GM12878 (cell line): ENCODE measurements at regions not wholly inside any gene's neighbourhood (a gene's known extent, or its start where the extent isn't known, plus 50 kb on each side); places are given as distances from the start of the nearest gene placed in this dataset.

Source experiments
- ATAC-seq: fragments of 200-7000 bp; cut with Tn5 transposase; 3 replicates; pipeline ENCODE4 v1.9.1; 2020; ENCODE audit warnings: mild to moderate bottlenecking, moderate library complexity
- BruUV-seq: library from RNA; stranded (reverse); fragments of 400-500 nt; replicated peaks from 2 replicates; lab custom pipeline; 2021; lab: Mats Ljungman, UMichigan
- CTCF ChIA-PET: fragments of 300-600 bp; sonication (Branson Sonifier 250); formaldehyde crosslinking; extraction: SDS; loops from one replicate; lab custom pipeline; 2021; ENCODE audit warnings: inconsistent platforms; lab: Yijun Ruan, JAX
- POLR2A ChIA-PET: fragments of 350-600 bp; formaldehyde crosslinking; extraction: SDS; loops from one replicate; lab custom pipeline; 2021; ENCODE audit warnings: inconsistent platforms; lab: Charles Lee
- RAD21 ChIA-PET: fragments of 300-600 bp; sonication (Branson Sonifier 250); formaldehyde crosslinking; loops from one replicate; lab custom pipeline; 2023; ENCODE audit warnings: antibody characterized with exemption; ENCODE audit not compliant: unreplicated experiment; lab: Charles Lee
- SMC1A ChIA-PET: fragments of 300-600 bp; sonication (Branson Sonifier 250); formaldehyde crosslinking; loops from one replicate; lab custom pipeline; 2023; ENCODE audit not compliant: unreplicated experiment, uncharacterized antibody; lab: Charles Lee
- DNase-seq: peaks from one replicate; pipeline ENCODE4 v3.0.0-alpha.2; 2011; ENCODE audit warnings: low read depth, low spot score
- FAIRE-seq: peaks from 3 replicates; lab custom pipeline; 2011; peaks lifted over from hg19 to GRCh38; lab: Jason Lieb, UNC
- H2AFZ ChIP-seq: 2 replicates; pipeline ENCODE4 v1.6.0; 2011; ENCODE audit warnings: low read depth, low read length, control low read depth; ENCODE audit not compliant: control insufficient read depth
- H3K27ac ChIP-seq: 2 replicates; pipeline ENCODE4 v1.5.1; 2011; ENCODE audit warnings: control low read depth; ENCODE audit not compliant: control insufficient read depth, insufficient read depth
- H3K27me3 ChIP-seq, 2 experiments: replicated peaks in 1 of 2; 2 replicates each; pipeline versions ENCODE4 v1.6.0 to v1.6.1; 2011; ENCODE audit warnings: low read length in 1 of 2; ENCODE audit not compliant: control insufficient read depth in 2 of 2, insufficient read depth in 2 of 2
- H3K36me3 ChIP-seq, 2 experiments: 2 replicates each; pipeline ENCODE4 v1.5.1; 2011; ENCODE audit warnings: low read length in 1 of 2; ENCODE audit not compliant: control insufficient read depth in 2 of 2, insufficient read depth in 2 of 2
- H3K4me1 ChIP-seq: 2 replicates; pipeline ENCODE4 v1.6.1; 2011; ENCODE audit warnings: mild to moderate bottlenecking, low read length, moderate library complexity, mixed read lengths; ENCODE audit not compliant: control insufficient read depth, insufficient read depth
- H3K4me2 ChIP-seq: 2 replicates; pipeline ENCODE4 v1.6.0; 2011; ENCODE audit warnings: control low read depth; ENCODE audit not compliant: control insufficient read depth, insufficient read depth
- H3K4me3 ChIP-seq: fragments of 200-600 bp; sonication (generic); 2 replicates; pipeline ENCODE4 v1.5.1; 2016
- H3K79me2 ChIP-seq: 2 replicates; pipeline ENCODE4 v1.6.0; 2011; ENCODE audit warnings: low read length; ENCODE audit not compliant: control insufficient read depth, insufficient read depth
- H3K9ac ChIP-seq: 2 replicates; pipeline ENCODE4 v1.8.0; 2011; ENCODE audit warnings: low read length, control low read depth, mixed read lengths; ENCODE audit not compliant: control insufficient read depth, insufficient read depth
- H3K9me3 ChIP-seq: replicated peaks from 3 replicates; pipeline ENCODE4 v1.5.1; 2011; ENCODE audit warnings: mild to moderate bottlenecking, low read length; ENCODE audit not compliant: control insufficient read depth, insufficient read depth
- H4K20me1 ChIP-seq: 2 replicates; pipeline ENCODE4 v1.6.0; 2011; ENCODE audit not compliant: control insufficient read depth, insufficient read depth
- REST ChIP-seq: IDR thresholded peaks from 2 replicates; pipeline ENCODE4 v1.6.1; 2012; ENCODE audit warnings: mild to moderate bottlenecking, low read depth, low read length
- SREBF1 ChIP-seq: IDR thresholded peaks from 2 replicates; pipeline ENCODE4 v1.6.1; 2012; ENCODE audit warnings: mild to moderate bottlenecking, low read length
- SRF ChIP-seq, 2 experiments: IDR thresholded peaks; 2 replicates each; pipeline ENCODE4 v1.6.1; 2011; ENCODE audit warnings: low read depth in 2 of 2, low read length in 2 of 2, mild to moderate bottlenecking in 1 of 2, moderate library complexity in 1 of 2
- WGBS: methylation state at CpG from one replicate; pipeline ENCODE4 v1.1.6; 2016; ENCODE audit warnings: low lambda C conversion rate; ENCODE audit not compliant: insufficient replicate concordance, insufficient coverage; ENCODE audit errors: missing lambda C conversion rate; 5-methylcytosine and 5-hydroxymethylcytosine counted together
- in situ Hi-C: fragments of 300-500 bp; cut with MboI; formaldehyde crosslinking; loops from 9 replicates; pipeline ENCODE4 v1.14.3; 2018; ENCODE audit warnings: mixed read lengths
- intact Hi-C: fragments of 100-400 bp; cut with micrococcal nuclease; formaldehyde crosslinking; loops from one replicate; pipeline ENCODE4 v1.14.2; 2022; ENCODE audit not compliant: unreplicated experiment

- no peak for TF ChIP-seq SREBF1
- ChIA-PET CTCF (no interaction called here), SMC1A (no interaction called here), RAD21 (no interaction called here), POLR2A (no interaction called here)
- ATAC-seq (no peak), FAIRE-seq (no peak), DNase-seq (no peak)
- intact Hi-C loops: no loop called here
- WGBS: 0% methylated on average over 1 of the region's 1 CpG
- in situ Hi-C loops: no loop called here
- no TSS peak for BruUV-seq
- no peaks in the 10 kb centered on the region for H3K36me3 ChIP-seq
- no peaks in the 10 kb centered on the region; the same call in 2 of the 3 replicates for H3K9me3 ChIP-seq
- H3K4me3 ChIP-seq: no peak overlapping the region
- no peak overlapping the region for H3K9ac ChIP-seq
- H4K20me1 ChIP-seq: no peaks in the 10 kb centered on the region
- H3K4me2 ChIP-seq: no peak overlapping the region
- peaks cover 10% of the 10 kb centered on the region for H3K4me1 ChIP-seq
- no peak overlapping the region for H2AFZ ChIP-seq
- no peak overlapping the region for H3K27ac ChIP-seq
- no peaks in the 10 kb centered on the region for H3K79me2 ChIP-seq
- H3K27me3 ChIP-seq: no peaks in the 10 kb centered on the region; a peak in 1 of 4 replicates
Measured at GRCh38 chr11:45071232-45071631, 75.2 kb upstream of the PRDM11 start.

- Histone ChIP-seq H3K27me3 (no peaks in the 10 kb centered on the region; a peak in 1 of 4 replicates), H3K9me3 (no peaks in the 10 kb centered on the region), H2AFZ (peak overlapping the region; percentile 50), H3K4me3 (no peak overlapping the region)
- ChIA-PET POLR2A (no interaction called here), CTCF (no interaction called here)
- peak in 1 of 2 experiments; percentile 55; a peak in 1 of 4 replicates for TF ChIP-seq SRF (IDR thresholded peaks at IDR 0.05; ENCODE audit: low read depth in 2 of 2, low read length in 2 of 2)
- TF ChIP-seq REST: no peak
- TF ChIP-seq, all 136 proteins: peak for 1
- peak overlapping the region; percentile 43 for H3K4me2 ChIP-seq
- DNase-seq: no peak
- in situ Hi-C loops (no loop called here), intact Hi-C loops (no loop called here)
- no peak overlapping the region for H3K9ac ChIP-seq
- SMC1A ChIA-PET: no interaction called here
- peaks cover 10% of the 10 kb centered on the region for H3K4me1 ChIP-seq
- RAD21 ChIA-PET: no interaction called here
- no peak for ATAC-seq
- no peaks in the 10 kb centered on the region for H3K36me3 ChIP-seq
- H4K20me1 ChIP-seq: no peaks in the 10 kb centered on the region
- no TSS peak for BruUV-seq
- no peak overlapping the region for H3K27ac ChIP-seq
- 21% methylated on average over 11 of the region's 11 CpGs for WGBS
- no peaks in the 10 kb centered on the region for H3K79me2 ChIP-seq
- FAIRE-seq: no peak
Measured at GRCh38 chr11:45073685-45074141, 72.7 kb upstream of the PRDM11 start.
